Endothelial cell of umbilical vein (primary cell): ENCODE measurements at regions not wholly inside any gene's neighbourhood (a gene's known extent, or its start where the extent isn't known, plus 50 kb on each side); places are given as distances from the start of the nearest gene placed in this dataset.

Experiments
- BruUV-seq: library from RNA; stranded (reverse); fragments of 400-500 nt; replicated peaks from 2 replicates; lab custom pipeline; 2021; lab: Mats Ljungman, UMichigan
- CTCF ChIA-PET: fragments of 300-600, 350-600 bp; sonication (Branson Sonifier 250); formaldehyde crosslinking; loops from one replicate; lab custom pipeline; 2021; ENCODE audit warnings: antibody characterized with exemption, inconsistent platforms; lab: Charles Lee
- POLR2A ChIA-PET: fragments of 300-600, 350-600 bp; sonication (Branson Sonifier 250); formaldehyde crosslinking; loops from one replicate; lab custom pipeline; 2021; ENCODE audit warnings: antibody characterized with exemption, inconsistent platforms; lab: Charles Lee
- DNase-seq: peaks from one replicate; pipeline ENCODE4 v3.0.0-alpha.2; 2011; ENCODE audit warnings: low read depth, low spot score
- FAIRE-seq: peaks from 2 replicates; lab custom pipeline; 2011; peaks lifted over from hg19 to GRCh38; lab: Jason Lieb, UNC
- H2AFZ ChIP-seq: 2 replicates; pipeline ENCODE4 v1.6.0; 2012; ENCODE audit warnings: low read depth, low read length, control low read depth, inconsistent platforms
- H3K27ac ChIP-seq: 2 replicates; pipeline ENCODE4 v1.5.1; 2011; ENCODE audit warnings: low read depth, mild to moderate bottlenecking, control low read depth, low read length, moderate library complexity; ENCODE audit not compliant: insufficient read depth
- H3K27me3 ChIP-seq, 2 experiments: 2 replicates each; pipeline versions ENCODE4 v1.6.0 to v1.6.1; 2011; ENCODE audit warnings: low read length in 2 of 2, mixed read lengths in 1 of 2; ENCODE audit not compliant: control insufficient read depth in 2 of 2, insufficient read depth in 2 of 2
- H3K36me3 ChIP-seq, 2 experiments: 2 replicates in 1 of 2; 3 replicates in 1 of 2; pipeline ENCODE4 v1.5.1; 2011; ENCODE audit warnings: low read length in 2 of 2, mild to moderate bottlenecking in 1 of 2, moderate library complexity in 1 of 2; ENCODE audit not compliant: control insufficient read depth in 2 of 2, insufficient read depth in 2 of 2; ENCODE audit errors: extremely low read depth in 1 of 2
- H3K4me1 ChIP-seq: 3 replicates; pipeline ENCODE4 v1.5.1; 2011; ENCODE audit warnings: mild to moderate bottlenecking, low read length; ENCODE audit not compliant: control insufficient read depth, insufficient read depth; ENCODE audit errors: extremely low read depth
- H3K4me2 ChIP-seq: 2 replicates; pipeline ENCODE4 v1.6.1; 2011; ENCODE audit warnings: low read length, control low read depth, mixed read lengths; ENCODE audit not compliant: insufficient read depth
- H3K4me3 ChIP-seq, 3 experiments: fragments of 200-600 bp in 1 of 3; sonication (generic), shearing (Covaris generic) in 1 of 3; replicated peaks in 1 of 3; 2 replicates each; pipeline ENCODE4 v1.5.1; 2011 to 2016; ENCODE audit warnings: control low read depth in 3 of 3, low read length in 3 of 3, mild to moderate bottlenecking in 2 of 3, inconsistent platforms in 1 of 3, low read depth in 1 of 3, moderate library complexity in 1 of 3; ENCODE audit not compliant: insufficient read depth in 1 of 3
- H3K79me2 ChIP-seq: 2 replicates; pipeline ENCODE4 v1.6.0; 2012; ENCODE audit warnings: low read length, inconsistent platforms; ENCODE audit not compliant: control insufficient read depth, insufficient read depth
- H3K9ac ChIP-seq: replicated peaks from 2 replicates; pipeline ENCODE3; 2011; ENCODE audit warnings: low read length, control low read depth; ENCODE audit not compliant: insufficient read depth; ENCODE audit errors: extremely low read depth
- H3K9me1 ChIP-seq: replicated peaks from 3 replicates; pipeline ENCODE4 v1.6.0; 2011; ENCODE audit warnings: mild to moderate bottlenecking, low read length; ENCODE audit not compliant: control insufficient read depth, insufficient read depth; ENCODE audit errors: extremely low read depth
- H3K9me3 ChIP-seq: replicated peaks from 2 replicates; pipeline ENCODE4 v1.5.1; 2012; ENCODE audit warnings: low read length, inconsistent platforms; ENCODE audit not compliant: control insufficient read depth, insufficient read depth
- H4K20me1 ChIP-seq: replicated peaks from 2 replicates; pipeline ENCODE3; 2011; ENCODE audit warnings: mild to moderate bottlenecking, low read length; ENCODE audit not compliant: control insufficient read depth, insufficient read depth; ENCODE audit errors: extremely low read depth
- EZH2 ChIP-seq: IDR thresholded peaks from 2 replicates; pipeline ENCODE4 v1.6.1; 2012; ENCODE audit warnings: borderline replicate concordance, low read depth, mild to moderate bottlenecking, moderate library complexity, low read length, inconsistent platforms; ENCODE audit not compliant: severe bottlenecking
- FOS ChIP-seq: IDR thresholded peaks from 2 replicates; pipeline ENCODE4 v1.6.1; 2011; ENCODE audit warnings: mild to moderate bottlenecking, low read length, moderate library complexity, borderline replicate concordance; ENCODE audit not compliant: insufficient read depth
- GATA2 ChIP-seq: IDR thresholded peaks from 2 replicates; pipeline ENCODE4 v1.7.0; 2011; ENCODE audit warnings: low read depth, mild to moderate bottlenecking, moderate library complexity, mixed read lengths, low read length; ENCODE audit not compliant: insufficient read length, insufficient read depth
- JUN ChIP-seq: IDR thresholded peaks from 2 replicates; pipeline ENCODE4 v1.6.1; 2011; ENCODE audit warnings: borderline replicate concordance, low read depth; ENCODE audit not compliant: insufficient read length, insufficient read depth
- MYC ChIP-seq: IDR thresholded peaks from one replicate; pipeline ENCODE4 v1.6.1; 2011; ENCODE audit warnings: mild to moderate bottlenecking, low read depth, low read length
- POLR2A ChIP-seq: IDR thresholded peaks from 2 replicates; pipeline ENCODE4 v1.6.1; 2012; ENCODE audit warnings: low read depth, mild to moderate bottlenecking, control low read depth, low read length
- POLR2AphosphoS5 ChIP-seq: IDR thresholded peaks from 2 replicates; pipeline ENCODE4 v1.6.1; 2012; ENCODE audit warnings: low read depth, mild to moderate bottlenecking, control low read depth, low read length, moderate library complexity; ENCODE audit not compliant: insufficient read depth
- dilution Hi-C: fragments of 300-500 bp; cut with MboI; formaldehyde crosslinking; loops from one replicate; pipeline ENCODE4 v1.15.0; 2019; ENCODE audit warnings: low sequenced_read_pairs; ENCODE audit not compliant: extremely low pct_ligation_motif_present
- intact Hi-C: fragments of 100-400 bp; cut with micrococcal nuclease; formaldehyde crosslinking; loops from one replicate; pipeline ENCODE4 v1.10.0; 2022
- TF ChIP-seq, protein P1 (sequence below), 2 donors: IDR thresholded peaks; 1 replicate in 1 of 2; 2 replicates in 1 of 2; pipeline ENCODE4 v1.5.1; 2011; ENCODE audit warnings: low read length in 2 of 2, mild to moderate bottlenecking in 2 of 2, moderate library complexity in 2 of 2, control low read depth in 1 of 2, inconsistent platforms in 1 of 2, low read depth in 1 of 2; ENCODE audit not compliant: insufficient read depth in 1 of 2; ENCODE audit errors: extremely low read depth in 1 of 2
- TF ChIP-seq, protein P2 (sequence below): IDR thresholded peaks from 2 replicates; pipeline ENCODE4 v1.6.1; 2011; ENCODE audit not compliant: insufficient read depth, insufficient read length

DNA sequence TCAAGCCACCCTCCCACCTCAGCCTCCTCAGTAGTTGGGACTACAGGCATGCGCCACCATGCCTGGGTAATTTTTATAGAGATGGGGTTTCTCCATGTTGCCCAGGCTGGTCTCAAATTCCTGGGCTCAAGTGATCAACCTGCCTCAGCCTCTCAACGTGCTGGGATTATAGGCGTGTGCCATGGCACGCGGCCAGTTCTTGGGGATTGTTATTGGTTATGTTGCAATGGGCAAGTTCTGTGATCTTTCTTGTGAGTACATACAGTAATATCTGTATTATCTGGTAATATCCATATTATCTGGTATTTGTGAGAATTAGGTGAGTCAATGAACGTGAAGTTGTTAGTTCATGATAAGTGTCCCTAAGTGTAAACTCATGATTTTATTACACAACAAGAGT, 90.3 kb upstream of the TBL1X start:
- Histone ChIP-seq H3K4me3 (no peak overlapping the region), H3K9me1 (no peaks in the 10 kb centered on the region), H2AFZ (no peak overlapping the region), H3K9me3 (no peaks in the 10 kb centered on the region), H3K4me2 (no peak overlapping the region), H3K9ac (no peak overlapping the region), H3K36me3 (no peaks in the 10 kb centered on the region), H3K79me2 (no peaks in the 10 kb centered on the region), H4K20me1 (no peaks in the 10 kb centered on the region), H3K27ac (no peak overlapping the region), H3K27me3 (no peaks in the 10 kb centered on the region), H3K4me1 (no peaks in the 10 kb centered on the region)
- FAIRE-seq (no peak), DNase-seq (no peak)
- intact Hi-C loops (no loop called here), dilution Hi-C loops (no loop called here)
- ChIA-PET CTCF (no interaction called here), POLR2A (no interaction called here)
- no peak for TF ChIP-seq EZH2
- no peak for TF ChIP-seq MYC
- TF ChIP-seq, protein P1, sequence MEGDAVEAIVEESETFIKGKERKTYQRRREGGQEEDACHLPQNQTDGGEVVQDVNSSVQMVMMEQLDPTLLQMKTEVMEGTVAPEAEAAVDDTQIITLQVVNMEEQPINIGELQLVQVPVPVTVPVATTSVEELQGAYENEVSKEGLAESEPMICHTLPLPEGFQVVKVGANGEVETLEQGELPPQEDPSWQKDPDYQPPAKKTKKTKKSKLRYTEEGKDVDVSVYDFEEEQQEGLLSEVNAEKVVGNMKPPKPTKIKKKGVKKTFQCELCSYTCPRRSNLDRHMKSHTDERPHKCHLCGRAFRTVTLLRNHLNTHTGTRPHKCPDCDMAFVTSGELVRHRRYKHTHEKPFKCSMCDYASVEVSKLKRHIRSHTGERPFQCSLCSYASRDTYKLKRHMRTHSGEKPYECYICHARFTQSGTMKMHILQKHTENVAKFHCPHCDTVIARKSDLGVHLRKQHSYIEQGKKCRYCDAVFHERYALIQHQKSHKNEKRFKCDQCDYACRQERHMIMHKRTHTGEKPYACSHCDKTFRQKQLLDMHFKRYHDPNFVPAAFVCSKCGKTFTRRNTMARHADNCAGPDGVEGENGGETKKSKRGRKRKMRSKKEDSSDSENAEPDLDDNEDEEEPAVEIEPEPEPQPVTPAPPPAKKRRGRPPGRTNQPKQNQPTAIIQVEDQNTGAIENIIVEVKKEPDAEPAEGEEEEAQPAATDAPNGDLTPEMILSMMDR (IDR thresholded peaks at IDR 0.05; ENCODE audit: extremely low read depth in 1 of 2, insufficient read depth in 1 of 2, low read depth in 1 of 2, low read length in 2 of 2): no peak
- TF ChIP-seq POLR2A: no peak
- BruUV-seq: no TSS peak

DNA sequence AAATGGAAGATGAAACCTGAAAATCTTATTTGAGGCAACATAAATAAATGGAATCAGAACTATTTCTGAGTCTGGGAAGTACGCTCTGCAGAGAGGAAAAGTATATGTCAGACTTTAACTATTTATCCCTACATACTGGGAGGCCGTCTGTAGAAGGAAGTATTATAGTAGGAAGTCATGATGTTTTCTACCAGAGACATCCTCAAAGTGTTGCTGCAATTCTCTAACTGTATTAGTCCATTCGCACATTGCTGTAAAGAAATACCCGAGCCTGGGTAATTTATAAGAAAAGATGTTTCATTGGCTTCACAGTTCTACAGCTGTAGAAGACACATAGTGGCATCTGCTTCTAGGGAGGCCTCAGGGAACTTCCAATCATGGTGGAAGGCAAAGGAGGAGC, 88.7 kb upstream of the TBL1X start:
- Histone ChIP-seq H3K79me2 (no peaks in the 10 kb centered on the region), H3K9ac (no peak overlapping the region), H3K4me2 (no peak overlapping the region), H4K20me1 (no peaks in the 10 kb centered on the region), H3K9me3 (no peaks in the 10 kb centered on the region), H2AFZ (no peak overlapping the region), H3K27ac (no peak overlapping the region), H3K4me3 (no peak overlapping the region), H3K9me1 (no peaks in the 10 kb centered on the region), H3K4me1 (peaks cover 3% of the 10 kb centered on the region), H3K36me3 (no peaks in the 10 kb centered on the region), H3K27me3 (no peaks in the 10 kb centered on the region)
- POLR2A ChIA-PET: no interaction called here
- no peak for FAIRE-seq
- CTCF ChIA-PET: no interaction called here
- no peak for DNase-seq
- dilution Hi-C loops: no loop called here
- TF ChIP-seq, protein P2, sequence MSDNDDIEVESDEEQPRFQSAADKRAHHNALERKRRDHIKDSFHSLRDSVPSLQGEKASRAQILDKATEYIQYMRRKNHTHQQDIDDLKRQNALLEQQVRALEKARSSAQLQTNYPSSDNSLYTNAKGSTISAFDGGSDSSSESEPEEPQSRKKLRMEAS: no peak
- TF ChIP-seq, protein P1 (IDR thresholded peaks at IDR 0.05; ENCODE audit: extremely low read depth in 1 of 2, insufficient read depth in 1 of 2, low read depth in 1 of 2, low read length in 2 of 2): no peak
- TF ChIP-seq POLR2AphosphoS5: no peak
- no peak for TF ChIP-seq GATA2
- TF ChIP-seq MYC: no peak
- no peak for TF ChIP-seq JUN
- no peak for TF ChIP-seq EZH2
- TF ChIP-seq FOS: no peak
- no peak for TF ChIP-seq POLR2A
- intact Hi-C loops: no loop called here
- no TSS peak for BruUV-seq
